Fibroblast of lung (primary cell): ENCODE measurements at regions not wholly inside any gene's neighbourhood (a gene's known extent, or its start where the extent isn't known, plus 50 kb on each side); places are given as distances from the start of the nearest gene placed in this dataset.

ENCODE experiments used
- DNase-seq, 2 donors: peaks; one replicate each; pipeline versions ENCODE4 v3.0.0 to v3.0.0-alpha.2; 2010; ENCODE audit warnings: low read depth in 2 of 2
- H2AFZ ChIP-seq: 2 replicates; pipeline ENCODE4 v1.5.1; 2012; ENCODE audit warnings: low read length, control low read depth, inconsistent platforms
- H3K27ac ChIP-seq: 2 replicates; pipeline ENCODE4 v1.5.1; 2011; ENCODE audit warnings: low read length, control low read depth; ENCODE audit not compliant: insufficient read depth
- H3K27me3 ChIP-seq: 2 replicates; pipeline ENCODE4 v1.5.1; 2011; ENCODE audit warnings: mild to moderate bottlenecking, low read length; ENCODE audit not compliant: control insufficient read depth, insufficient read depth
- H3K36me3 ChIP-seq: 2 replicates; pipeline ENCODE4 v1.5.1; 2011; ENCODE audit warnings: low read length; ENCODE audit not compliant: control insufficient read depth, insufficient read depth
- H3K4me1 ChIP-seq: 2 replicates; pipeline ENCODE4 v1.5.1; 2011; ENCODE audit warnings: low read length; ENCODE audit not compliant: control insufficient read depth, insufficient read depth; ENCODE audit errors: extremely low read depth
- H3K4me2 ChIP-seq: 2 replicates; pipeline ENCODE4 v1.5.1; 2011; ENCODE audit warnings: low read length, control low read depth; ENCODE audit not compliant: insufficient read depth; ENCODE audit errors: extremely low read depth
- H3K4me3 ChIP-seq, 4 experiments: fragments of 200-600 bp in 1 of 4; sonication (generic) in 1 of 4; replicated peaks in 1 of 4; 2 replicates each; pipeline ENCODE4 v1.5.1; 2011 to 2016; ENCODE audit warnings: low read length in 4 of 4, low read depth in 3 of 4, mild to moderate bottlenecking in 3 of 4, control low read depth in 2 of 4, inconsistent platforms in 1 of 4, mixed read lengths in 1 of 4; ENCODE audit not compliant: insufficient read depth in 1 of 4; ENCODE audit errors: control extremely low read depth in 1 of 4
- H3K79me2 ChIP-seq: 2 replicates; pipeline ENCODE4 v1.5.1; 2012; ENCODE audit warnings: mild to moderate bottlenecking, low read length, inconsistent platforms; ENCODE audit not compliant: control insufficient read depth, insufficient read depth
- H3K9ac ChIP-seq: 2 replicates; pipeline ENCODE4 v1.5.1; 2011; ENCODE audit warnings: mild to moderate bottlenecking, low read length, control low read depth; ENCODE audit not compliant: insufficient read depth
- H3K9me3 ChIP-seq: 2 replicates; pipeline ENCODE4 v1.5.1; 2012; ENCODE audit warnings: low read depth, low read length; ENCODE audit not compliant: control insufficient read depth, insufficient read depth
- H4K20me1 ChIP-seq: 2 replicates; pipeline ENCODE4 v1.5.1; 2011; ENCODE audit warnings: low read length; ENCODE audit not compliant: control insufficient read depth, insufficient read depth; ENCODE audit errors: extremely low read depth
- CTCF ChIP-seq, 2 donors: IDR thresholded peaks in 1 of 2; conservative IDR thresholded peaks in 1 of 2; 1 replicate in 1 of 2; 2 replicates in 1 of 2; pipeline ENCODE4 v1.5.1; 2011 to 2012; ENCODE audit warnings: low read length in 2 of 2, control low read depth in 1 of 2, inconsistent platforms in 1 of 2, low read depth in 1 of 2, mild to moderate bottlenecking in 1 of 2
- EZH2 ChIP-seq: IDR thresholded peaks from 2 replicates; pipeline ENCODE4 v1.5.1; 2012; ENCODE audit warnings: low read length, control low read depth, mild to moderate bottlenecking; ENCODE audit errors: missing control alignments

GRCh38 chr16:88323041-88323440, 59.7 kb upstream of the ZNF469 start:
- Histone ChIP-seq H4K20me1 (no peaks in the 10 kb centered on the region), H3K9ac (no peak overlapping the region), H3K27ac (no peak overlapping the region), H3K36me3 (no peaks in the 10 kb centered on the region), H3K4me1 (no peaks in the 10 kb centered on the region), H3K4me3 (no peak overlapping the region), H3K27me3 (no peaks in the 10 kb centered on the region), H3K4me2 (no peak overlapping the region), H3K79me2 (no peaks in the 10 kb centered on the region), H3K9me3 (no peaks in the 10 kb centered on the region), H2AFZ (no peak overlapping the region)
- TF ChIP-seq CTCF (conservative IDR thresholded peaks at IDR 0.05 in 1 of 2, IDR thresholded peaks at IDR 0.05 in 1 of 2; ENCODE audit: low read depth in 1 of 2, low read length in 2 of 2) (no peak), EZH2 (no peak)
- DNase-seq, result no peak

- Histone ChIP-seq H3K4me2 (no peak overlapping the region), H2AFZ (no peak overlapping the region), H3K9ac (no peak overlapping the region), H3K36me3 (no peaks in the 10 kb centered on the region), H3K27me3 (no peaks in the 10 kb centered on the region), H3K9me3 (no peaks in the 10 kb centered on the region), H3K4me1 (no peaks in the 10 kb centered on the region), H3K79me2 (no peaks in the 10 kb centered on the region), H4K20me1 (no peaks in the 10 kb centered on the region), H3K27ac (no peak overlapping the region), H3K4me3 (no peak overlapping the region)
- TF ChIP-seq EZH2, result no peak
- no peak for TF ChIP-seq CTCF (conservative IDR thresholded peaks at IDR 0.05 in 1 of 2, IDR thresholded peaks at IDR 0.05 in 1 of 2; ENCODE audit: low read depth in 1 of 2, low read length in 2 of 2)
- DNase-seq, result no peak
Measured at GRCh38 chr16:88323546-88324330, 59.0 kb upstream of the ZNF469 start.

GRCh38 chr16:88325087-88325750, 57.5 kb upstream of the ZNF469 start:
- Histone ChIP-seq H3K4me2 (no peak overlapping the region), H2AFZ (no peak overlapping the region), H3K36me3 (no peaks in the 10 kb centered on the region), H4K20me1 (no peaks in the 10 kb centered on the region), H3K79me2 (no peaks in the 10 kb centered on the region), H3K27ac (no peak overlapping the region), H3K9me3 (no peaks in the 10 kb centered on the region), H3K9ac (no peak overlapping the region), H3K4me1 (no peaks in the 10 kb centered on the region), H3K4me3 (no peak overlapping the region), H3K27me3 (no peaks in the 10 kb centered on the region)
- TF ChIP-seq CTCF (conservative IDR thresholded peaks at IDR 0.05 in 1 of 2, IDR thresholded peaks at IDR 0.05 in 1 of 2; ENCODE audit: low read depth in 1 of 2, low read length in 2 of 2) (no peak), EZH2 (no peak)
- no peak for DNase-seq
